Bronchial epithelial cell (primary cell): ENCODE measurements at regions not wholly inside any gene's neighbourhood (a gene's known extent, or its start where the extent isn't known, plus 50 kb on each side); places are given as distances from the start of the nearest gene placed in this dataset.

ENCODE experiments used
- DNase-seq: peaks from one replicate; pipeline ENCODE4 v3.0.0-alpha.2; 2010; ENCODE audit warnings: low read depth
- FAIRE-seq: peaks from 2 replicates; lab custom pipeline; 2011; peaks lifted over from hg19 to GRCh38; lab: Jason Lieb, UNC
- H3K27me3 ChIP-seq: 2 replicates; pipeline ENCODE4 v1.5.1; 2011; ENCODE audit warnings: low read length; ENCODE audit not compliant: control insufficient read depth, insufficient read depth
- H3K36me3 ChIP-seq: 2 replicates; pipeline ENCODE4 v1.5.1; 2011; ENCODE audit warnings: low read length; ENCODE audit not compliant: control insufficient read depth, insufficient read depth
- H3K4me3 ChIP-seq: 2 replicates; pipeline ENCODE4 v1.5.1; 2011; ENCODE audit warnings: mild to moderate bottlenecking, low read depth, low read length, control low read depth
- TF ChIP-seq, protein P1 (sequence below): IDR thresholded peaks from 2 replicates; pipeline ENCODE4 v1.5.1; 2011; ENCODE audit warnings: mild to moderate bottlenecking, moderate library complexity, low read length, control low read depth, inconsistent platforms; ENCODE audit not compliant: insufficient read depth, severe bottlenecking

DNA sequence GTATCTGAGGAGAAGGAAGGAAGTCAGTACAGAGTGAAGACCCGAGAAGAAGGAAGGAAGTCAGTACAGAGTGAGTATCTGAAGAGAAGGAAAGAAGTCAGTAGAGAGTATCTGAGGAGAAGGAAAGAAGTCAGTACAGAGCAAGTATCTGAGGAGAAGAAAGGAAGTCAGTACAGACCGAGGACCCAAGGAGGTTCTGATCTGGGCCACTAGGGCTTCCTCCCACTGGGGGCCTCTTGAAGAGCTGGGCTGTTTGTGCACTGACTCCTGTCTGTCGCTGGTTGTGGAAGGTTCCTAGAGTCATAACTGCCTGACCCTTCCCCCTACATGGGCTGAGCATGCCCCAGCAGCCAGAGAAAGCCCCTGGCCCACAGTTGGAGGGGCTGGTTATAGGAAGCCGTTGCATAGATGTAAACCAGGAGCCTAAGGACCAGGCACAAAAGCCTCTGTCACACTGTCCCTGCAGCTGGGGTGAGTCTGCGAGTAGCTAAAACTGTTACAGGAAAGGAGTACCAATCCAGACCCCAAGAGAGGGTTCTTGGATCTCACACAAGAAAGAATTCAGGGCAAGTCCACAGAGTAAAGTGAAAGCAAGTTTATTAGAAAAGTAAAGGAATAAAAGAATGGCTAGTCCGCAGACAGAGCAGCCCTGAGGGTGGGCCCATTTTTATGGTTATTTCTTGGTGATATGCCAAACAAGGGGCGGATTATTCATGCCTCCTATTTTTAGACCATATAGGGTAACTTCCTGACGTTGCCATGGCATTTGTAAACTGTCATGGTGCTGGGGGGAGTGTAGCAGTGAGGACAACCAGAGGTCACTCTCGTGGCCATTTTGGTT, 395.9 kb downstream of the PREX1 start:
- Histone ChIP-seq H3K36me3 (no peaks in the 10 kb centered on the region), H3K4me3 (no peak overlapping the region), H3K27me3 (no peaks in the 10 kb centered on the region)
- TF ChIP-seq, protein P1, sequence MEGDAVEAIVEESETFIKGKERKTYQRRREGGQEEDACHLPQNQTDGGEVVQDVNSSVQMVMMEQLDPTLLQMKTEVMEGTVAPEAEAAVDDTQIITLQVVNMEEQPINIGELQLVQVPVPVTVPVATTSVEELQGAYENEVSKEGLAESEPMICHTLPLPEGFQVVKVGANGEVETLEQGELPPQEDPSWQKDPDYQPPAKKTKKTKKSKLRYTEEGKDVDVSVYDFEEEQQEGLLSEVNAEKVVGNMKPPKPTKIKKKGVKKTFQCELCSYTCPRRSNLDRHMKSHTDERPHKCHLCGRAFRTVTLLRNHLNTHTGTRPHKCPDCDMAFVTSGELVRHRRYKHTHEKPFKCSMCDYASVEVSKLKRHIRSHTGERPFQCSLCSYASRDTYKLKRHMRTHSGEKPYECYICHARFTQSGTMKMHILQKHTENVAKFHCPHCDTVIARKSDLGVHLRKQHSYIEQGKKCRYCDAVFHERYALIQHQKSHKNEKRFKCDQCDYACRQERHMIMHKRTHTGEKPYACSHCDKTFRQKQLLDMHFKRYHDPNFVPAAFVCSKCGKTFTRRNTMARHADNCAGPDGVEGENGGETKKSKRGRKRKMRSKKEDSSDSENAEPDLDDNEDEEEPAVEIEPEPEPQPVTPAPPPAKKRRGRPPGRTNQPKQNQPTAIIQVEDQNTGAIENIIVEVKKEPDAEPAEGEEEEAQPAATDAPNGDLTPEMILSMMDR: no peak
- DNase-seq: no peak
- no peak for FAIRE-seq

DNA sequence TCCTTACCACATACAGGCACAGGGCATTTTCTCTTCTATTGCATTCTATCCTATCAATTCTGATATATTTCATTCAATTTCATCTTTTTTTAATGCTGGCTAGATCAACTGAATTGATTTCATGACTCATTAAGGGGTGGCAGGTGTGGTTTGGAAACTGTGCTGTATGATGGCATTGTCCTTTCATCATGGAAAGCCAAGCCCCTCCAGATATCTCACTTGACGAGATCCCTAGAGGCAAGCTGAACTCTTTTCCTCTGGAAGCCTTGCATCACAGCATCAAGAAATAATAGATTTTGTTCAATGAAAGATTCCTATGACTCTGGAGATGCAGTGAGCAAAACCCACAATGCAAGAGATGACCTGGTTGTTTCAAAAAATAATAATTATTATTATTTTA, 401.2 kb downstream of the PREX1 start:
- TF ChIP-seq, protein P1: no peak
- H3K27me3 ChIP-seq: no peaks in the 10 kb centered on the region
- no peaks in the 10 kb centered on the region for H3K36me3 ChIP-seq
- no peak for DNase-seq
- no peak for FAIRE-seq
- H3K4me3 ChIP-seq: no peak overlapping the region

DNA sequence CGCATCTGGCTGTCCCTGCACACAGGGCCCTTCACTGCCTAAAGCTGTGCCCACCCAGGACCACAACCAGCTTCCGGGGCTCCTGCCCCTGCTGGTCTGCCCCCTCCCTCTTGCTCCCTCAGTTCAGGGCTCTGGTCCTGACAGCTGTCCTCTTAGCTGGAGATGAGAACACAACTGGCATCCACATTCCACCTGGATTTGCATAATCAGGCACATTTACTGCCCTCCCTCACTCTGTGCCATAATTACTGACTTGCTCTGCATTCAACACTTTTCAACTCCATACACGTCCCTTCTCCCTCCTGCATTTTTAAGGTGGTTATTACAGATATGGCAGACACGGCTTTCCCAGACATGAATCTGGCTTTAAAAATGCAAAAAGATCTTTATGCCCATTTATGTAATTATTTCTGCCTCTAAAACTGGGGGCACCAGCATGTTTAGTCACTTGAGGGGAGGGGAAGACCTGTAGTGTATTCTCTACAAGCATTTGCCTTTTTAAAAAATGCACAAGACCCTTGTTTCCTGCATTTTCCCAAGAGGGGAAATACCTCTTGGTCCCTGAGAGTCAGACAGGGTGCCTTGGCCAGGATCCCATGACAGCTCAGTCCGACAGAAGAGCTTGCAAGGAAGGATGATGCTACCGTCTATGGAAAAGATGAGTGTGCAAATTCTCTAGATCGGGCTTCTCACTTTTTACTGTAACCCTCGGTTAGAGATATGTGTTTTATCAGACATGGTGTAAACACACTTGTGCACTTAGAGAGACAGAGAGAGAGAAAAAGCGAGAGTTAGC, 401.8 kb downstream of the PREX1 start:
- TF ChIP-seq, protein P1: no peak
- DNase-seq (no peak), FAIRE-seq (no peak)
- Histone ChIP-seq H3K27me3 (no peaks in the 10 kb centered on the region), H3K4me3 (no peak overlapping the region), H3K36me3 (no peaks in the 10 kb centered on the region)

DNA sequence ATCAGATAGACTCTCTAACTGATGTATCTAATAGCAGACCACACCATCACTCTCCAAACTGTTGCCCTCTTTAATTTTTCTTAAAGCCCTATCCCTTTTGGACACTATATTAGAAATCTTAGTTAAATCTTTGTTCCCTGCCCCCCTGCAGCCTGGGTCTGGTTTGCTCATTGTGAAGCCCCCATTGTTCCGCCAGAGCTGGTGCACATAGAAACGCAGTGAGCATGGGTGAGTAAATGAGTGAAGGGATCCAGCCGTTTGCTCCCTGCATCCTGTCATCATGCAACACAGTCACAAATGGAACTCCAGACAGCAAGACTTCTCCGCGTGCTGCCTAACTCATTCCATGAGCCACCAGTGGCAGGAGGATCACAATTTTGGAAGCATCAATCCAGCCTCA, 402.5 kb downstream of the PREX1 start:
- FAIRE-seq: no peak
- Histone ChIP-seq H3K4me3 (no peak overlapping the region), H3K27me3 (no peaks in the 10 kb centered on the region), H3K36me3 (no peaks in the 10 kb centered on the region)
- TF ChIP-seq, protein P1: no peak
- no peak for DNase-seq

DNA sequence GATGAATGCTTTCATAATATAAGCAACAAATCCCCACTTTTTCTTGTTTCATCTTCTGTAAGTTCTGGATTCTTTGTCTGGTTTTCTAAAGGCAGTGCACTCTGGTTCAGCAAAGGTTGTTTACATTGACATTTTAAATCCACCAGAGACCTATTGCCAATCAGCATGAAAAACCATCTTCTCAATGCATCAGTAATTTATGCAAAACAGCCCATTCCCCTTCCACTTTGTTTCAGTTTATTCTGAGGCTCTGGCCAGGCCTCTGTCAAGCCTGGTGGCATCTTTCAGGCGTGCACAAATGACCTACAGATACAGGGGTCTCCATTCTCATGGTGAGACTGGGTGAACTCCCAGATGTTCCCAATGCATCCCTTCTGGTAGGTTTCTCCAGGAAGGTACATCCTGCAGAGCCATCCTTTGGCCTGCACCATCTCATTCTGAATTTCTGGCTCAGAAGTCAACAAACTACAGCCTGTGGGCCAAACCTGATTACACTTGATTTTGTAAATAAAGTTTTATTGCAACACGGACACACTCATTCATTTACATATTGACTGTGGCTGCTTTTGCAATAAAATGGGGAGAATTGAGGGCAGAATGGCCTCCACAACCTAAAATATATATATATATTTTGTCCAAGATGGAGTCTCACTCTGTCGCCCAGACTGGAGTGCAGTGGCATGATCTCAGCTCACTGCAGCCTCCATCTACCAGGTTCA, 405.4 kb downstream of the PREX1 start:
- Histone ChIP-seq H3K27me3 (no peaks in the 10 kb centered on the region), H3K4me3 (no peak overlapping the region), H3K36me3 (no peaks in the 10 kb centered on the region)
- DNase-seq (no peak), FAIRE-seq (no peak)
- TF ChIP-seq, protein P1: no peak
